Cardiac muscle cell (in vitro differentiated cells and primary cell): ENCODE measurements at regions not wholly inside any gene's neighbourhood (a gene's known extent, or its start where the extent isn't known, plus 50 kb on each side); places are given as distances from the start of the nearest gene placed in this dataset.

Experiments
- DNase-seq, 2 donors: peaks; one replicate each; pipeline versions ENCODE4 v3.0.0 to v3.0.0-alpha.2; 2010 to 2017; ENCODE audit warnings: low read depth in 1 of 2, low spot score in 1 of 2
- H3K27ac ChIP-seq: fragments of 200-600 bp; sonication (generic); 2 replicates; pipeline ENCODE4 v1.5.1; 2016
- H3K27me3 ChIP-seq: fragments of 200-600 bp; sonication (generic); 2 replicates; pipeline ENCODE4 v1.6.0; 2016; ENCODE audit warnings: control low read depth
- H3K36me3 ChIP-seq: fragments of 200-600 bp; sonication (generic); 2 replicates; pipeline ENCODE4 v1.5.1; 2016; ENCODE audit warnings: control low read depth
- H3K4me1 ChIP-seq: fragments of 200-600 bp; sonication (generic); 2 replicates; pipeline ENCODE4 v1.8.1; 2017; ENCODE audit warnings: low read depth, mild to moderate bottlenecking, mixed run types
- H3K4me3 ChIP-seq: fragments of 200-600 bp; sonication (generic); 2 replicates; pipeline ENCODE4 v1.5.1; 2016; ENCODE audit warnings: mild to moderate bottlenecking
- H3K9me3 ChIP-seq: fragments of 200-600 bp; sonication (generic); 2 replicates; pipeline ENCODE4 v1.5.1; 2017; ENCODE audit warnings: low read depth, mild to moderate bottlenecking, control low read depth
- TF ChIP-seq, protein P1 (sequence below): IDR thresholded peaks from 2 replicates; pipeline ENCODE4 v1.5.1; 2012; ENCODE audit warnings: low read depth, mild to moderate bottlenecking, low read length

GRCh38 chr16:51053775-51054174 is 97.3 kb downstream of the SALL1 start:
- no peaks in the 10 kb centered on the region for H3K9me3 ChIP-seq

DNA sequence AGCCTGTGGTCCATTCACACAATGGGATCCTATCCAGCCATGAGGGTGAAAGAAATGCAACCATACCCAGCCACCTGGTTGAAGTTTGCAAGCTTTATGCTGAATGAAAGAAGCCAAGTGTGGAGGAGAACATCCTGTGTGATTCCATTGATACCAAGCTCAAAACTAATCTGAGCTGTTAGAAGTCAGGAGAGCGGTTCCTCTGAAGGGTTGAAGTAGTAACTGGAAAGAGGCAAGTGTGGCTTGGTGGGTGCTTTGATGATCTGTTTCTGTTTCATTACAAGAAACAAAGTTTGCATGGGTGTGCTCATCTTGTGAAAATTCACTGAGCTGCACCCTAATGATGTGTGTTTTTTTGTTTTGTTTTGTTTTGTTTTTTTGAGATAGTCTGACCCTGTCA is 99.4 kb downstream of the SALL1 start:
- Histone ChIP-seq H3K4me1 (no peaks in the 10 kb centered on the region), H3K4me3 (no peak overlapping the region), H3K27ac (no peak overlapping the region), H3K36me3 (no peaks in the 10 kb centered on the region), H3K9me3 (no peaks in the 10 kb centered on the region), H3K27me3 (no peaks in the 10 kb centered on the region)
- DNase-seq: no peak
- TF ChIP-seq, protein P1, sequence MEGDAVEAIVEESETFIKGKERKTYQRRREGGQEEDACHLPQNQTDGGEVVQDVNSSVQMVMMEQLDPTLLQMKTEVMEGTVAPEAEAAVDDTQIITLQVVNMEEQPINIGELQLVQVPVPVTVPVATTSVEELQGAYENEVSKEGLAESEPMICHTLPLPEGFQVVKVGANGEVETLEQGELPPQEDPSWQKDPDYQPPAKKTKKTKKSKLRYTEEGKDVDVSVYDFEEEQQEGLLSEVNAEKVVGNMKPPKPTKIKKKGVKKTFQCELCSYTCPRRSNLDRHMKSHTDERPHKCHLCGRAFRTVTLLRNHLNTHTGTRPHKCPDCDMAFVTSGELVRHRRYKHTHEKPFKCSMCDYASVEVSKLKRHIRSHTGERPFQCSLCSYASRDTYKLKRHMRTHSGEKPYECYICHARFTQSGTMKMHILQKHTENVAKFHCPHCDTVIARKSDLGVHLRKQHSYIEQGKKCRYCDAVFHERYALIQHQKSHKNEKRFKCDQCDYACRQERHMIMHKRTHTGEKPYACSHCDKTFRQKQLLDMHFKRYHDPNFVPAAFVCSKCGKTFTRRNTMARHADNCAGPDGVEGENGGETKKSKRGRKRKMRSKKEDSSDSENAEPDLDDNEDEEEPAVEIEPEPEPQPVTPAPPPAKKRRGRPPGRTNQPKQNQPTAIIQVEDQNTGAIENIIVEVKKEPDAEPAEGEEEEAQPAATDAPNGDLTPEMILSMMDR: no peak

More at GRCh38 chr16:51053775-51054174, 97.3 kb downstream of the SALL1 start:
- Histone ChIP-seq H3K27me3 (no peaks in the 10 kb centered on the region), H3K4me3 (no peak overlapping the region), H3K27ac (no peak overlapping the region), H3K36me3 (no peaks in the 10 kb centered on the region), H3K4me1 (no peaks in the 10 kb centered on the region)
- TF ChIP-seq, protein P1: no peak
- no peak for DNase-seq

GRCh38 chr16:51050377-51050706 is 100.7 kb downstream of the SALL1 start:
- Histone ChIP-seq H3K9me3 (no peaks in the 10 kb centered on the region), H3K4me3 (no peak overlapping the region), H3K27ac (no peak overlapping the region), H3K4me1 (no peaks in the 10 kb centered on the region), H3K27me3 (no peaks in the 10 kb centered on the region), H3K36me3 (no peaks in the 10 kb centered on the region)
- DNase-seq: no peak
- TF ChIP-seq, protein P1: no peak

DNA sequence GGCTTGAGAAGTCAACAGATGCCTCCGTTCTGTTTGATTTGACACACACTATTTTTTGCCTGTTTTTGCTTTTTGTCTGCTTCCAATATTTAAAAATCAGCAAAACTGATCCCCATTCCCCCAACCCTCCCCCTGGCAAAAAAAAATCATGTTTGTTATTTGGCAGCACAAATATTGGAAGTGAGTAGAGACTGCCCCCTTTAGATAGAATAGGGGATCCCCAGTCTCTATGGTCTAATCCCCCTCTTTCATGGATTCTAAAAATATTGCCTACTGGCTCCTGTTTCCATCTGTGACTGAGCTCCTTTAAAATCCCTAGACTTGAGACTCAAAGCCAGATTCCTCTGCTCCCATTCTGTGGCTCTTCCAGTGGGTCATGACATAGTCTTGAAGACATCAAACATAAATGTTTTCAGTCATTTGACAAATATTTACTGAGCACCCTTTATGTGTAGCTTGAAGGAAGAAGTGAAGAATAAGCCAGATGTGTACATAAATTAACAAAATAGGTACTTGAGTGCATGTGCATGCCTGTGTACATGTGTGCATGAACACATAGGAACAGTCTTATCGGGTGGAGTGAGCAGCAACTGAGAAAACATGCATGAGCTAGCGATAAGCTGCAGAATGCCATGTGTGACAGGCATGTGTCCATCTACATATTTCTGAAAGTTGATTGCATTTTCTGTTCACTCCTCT is 101.2 kb downstream of the SALL1 start:
- Histone ChIP-seq H3K4me1 (no peaks in the 10 kb centered on the region), H3K27ac (no peak overlapping the region), H3K27me3 (no peaks in the 10 kb centered on the region), H3K36me3 (no peaks in the 10 kb centered on the region), H3K9me3 (no peaks in the 10 kb centered on the region), H3K4me3 (no peak overlapping the region)
- DNase-seq: no peak
- TF ChIP-seq, protein P1: no peak

- H3K27ac ChIP-seq: no peak overlapping the region
- H3K9me3 ChIP-seq: no peaks in the 10 kb centered on the region
- TF ChIP-seq, protein P1: no peak
- H3K36me3 ChIP-seq: no peaks in the 10 kb centered on the region
- H3K27me3 ChIP-seq: no peaks in the 10 kb centered on the region
- no peak overlapping the region for H3K4me3 ChIP-seq
- H3K4me1 ChIP-seq: no peaks in the 10 kb centered on the region
- DNase-seq: no peak
Observed at GRCh38 chr16:51049276-51049675, 101.8 kb downstream of the SALL1 start.
